Activated naive CD4-positive, alpha-beta T cell treated with anti-CD3 and anti-CD28 coated beads, Interleukin-2, amount 50 U/mL, for 24 hours (primary cell): ENCODE measurements at regions not wholly inside any gene's neighbourhood (a gene's known extent, or its start where the extent isn't known, plus 50 kb on each side); places are given as distances from the start of the nearest gene placed in this dataset.
A peak's percentile ranks its signal among the peaks of the same experiment; 100 is the strongest.

Source experiments
- H3K27ac Mint-ChIP-seq: one replicate; pipeline ENCODE4 v1.8.0; 2021; ENCODE audit warnings: mild to moderate bottlenecking, mixed read lengths
- H3K27me3 Mint-ChIP-seq: one replicate; pipeline ENCODE4 v1.8.0; 2021; ENCODE audit warnings: mixed read lengths
- H3K36me3 Mint-ChIP-seq: one replicate; pipeline ENCODE4 v1.8.0; 2021; ENCODE audit warnings: mixed read lengths
- H3K4me1 Mint-ChIP-seq: one replicate; pipeline ENCODE4 v1.8.0; 2021; ENCODE audit warnings: mixed read lengths
- H3K4me3 Mint-ChIP-seq: one replicate; pipeline ENCODE4 v1.8.0; 2021; ENCODE audit warnings: mild to moderate bottlenecking, mixed read lengths
- H3K9me3 Mint-ChIP-seq: one replicate; pipeline ENCODE4 v1.8.0; 2021; ENCODE audit warnings: mixed read lengths

DNA sequence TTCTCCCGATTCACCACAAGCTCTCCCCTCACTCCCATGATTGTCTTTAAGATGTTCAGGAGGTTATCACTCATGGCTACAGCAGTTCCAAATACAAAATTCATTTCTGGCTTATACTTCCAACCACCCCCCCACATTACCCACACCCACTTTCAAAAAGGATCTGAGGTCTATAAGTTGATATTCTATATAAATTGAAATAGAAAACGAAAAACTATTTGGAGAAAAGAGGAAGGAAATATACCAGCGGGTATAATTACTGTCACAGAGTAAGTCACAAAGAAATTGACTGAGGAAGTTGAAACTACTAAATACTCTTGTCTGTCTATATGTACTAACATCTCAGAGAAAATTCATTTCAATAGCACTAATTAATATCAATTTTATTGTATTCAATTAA is 112.7 kb upstream of the TNFAIP3 start:
- Mint-ChIP-seq H3K4me3 (no peak overlapping the region), H3K27me3 (no peaks in the 10 kb centered on the region), H3K27ac (no peak overlapping the region), H3K9me3 (no peaks in the 10 kb centered on the region), H3K36me3 (no peaks in the 10 kb centered on the region), H3K4me1 (no peaks in the 10 kb centered on the region)

DNA sequence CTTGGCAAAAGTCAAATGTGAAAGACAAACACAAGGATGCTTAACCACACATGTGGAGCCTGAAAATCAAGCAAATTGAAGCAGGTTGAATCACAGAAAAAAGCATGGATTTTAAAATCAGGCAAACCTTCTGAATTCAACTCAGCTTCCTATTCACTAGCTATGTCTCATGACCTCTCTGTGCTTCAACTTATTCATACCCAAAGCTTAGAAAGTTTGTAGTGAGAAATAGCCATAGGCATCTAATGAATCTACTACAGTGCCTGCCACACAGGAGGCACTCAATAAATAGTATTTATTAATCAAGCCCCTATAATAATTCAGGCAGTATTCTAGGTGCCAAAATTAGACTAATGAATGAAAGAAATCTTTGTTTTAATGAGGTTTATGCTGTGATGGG is 112.2 kb upstream of the TNFAIP3 start:
- H3K36me3 Mint-ChIP-seq, result no peaks in the 10 kb centered on the region
- no peaks in the 10 kb centered on the region for H3K4me1 Mint-ChIP-seq
- H3K4me3 Mint-ChIP-seq, result no peak overlapping the region
- no peak overlapping the region for H3K27ac Mint-ChIP-seq
- H3K9me3 Mint-ChIP-seq, result no peaks in the 10 kb centered on the region
- H3K27me3 Mint-ChIP-seq, result no peaks in the 10 kb centered on the region

DNA sequence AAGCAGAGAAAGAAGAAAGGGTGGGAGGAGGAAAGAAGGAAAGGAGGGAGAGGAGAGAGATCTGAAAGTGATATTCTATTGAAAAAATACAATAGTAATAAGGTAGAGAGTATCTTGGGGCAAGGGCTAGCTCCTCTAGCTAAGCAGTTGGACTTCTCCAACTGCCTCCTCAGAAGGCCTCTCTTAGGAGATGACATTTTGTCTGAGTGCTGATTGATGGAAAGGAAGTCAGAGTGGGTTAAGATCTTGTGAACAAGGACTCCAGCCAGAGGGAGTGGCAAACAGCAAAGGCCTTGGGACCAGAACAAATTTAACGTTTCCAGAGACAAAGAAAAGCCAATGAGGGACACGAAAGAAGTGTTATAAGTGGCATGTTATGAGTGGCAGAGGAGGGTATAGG is 111.8 kb upstream of the TNFAIP3 start:
- Mint-ChIP-seq H3K4me3 (no peak overlapping the region), H3K27ac (no peak overlapping the region)

DNA sequence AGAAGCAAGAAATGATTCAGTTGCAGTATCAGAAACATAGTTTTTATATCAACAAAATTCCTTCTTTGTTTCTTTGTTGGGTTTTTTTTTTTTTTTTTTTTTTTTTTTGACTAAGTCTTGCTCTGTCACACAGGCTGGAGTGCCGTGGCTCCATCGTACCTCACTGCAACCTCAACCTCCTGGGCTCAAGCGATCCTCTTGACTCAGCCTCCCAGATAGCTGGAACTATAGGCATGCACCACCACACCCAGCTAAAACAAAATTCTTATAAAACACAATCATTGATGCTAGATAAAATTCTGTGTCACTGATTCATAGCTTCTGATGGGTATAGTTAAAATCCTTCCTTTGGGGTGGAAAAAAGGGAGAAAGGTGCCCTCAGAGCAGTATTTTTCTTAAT is 110.3 kb upstream of the TNFAIP3 start:
- H3K27me3 Mint-ChIP-seq, result no peaks in the 10 kb centered on the region
- no peaks in the 10 kb centered on the region for H3K4me1 Mint-ChIP-seq
- no peak overlapping the region for H3K27ac Mint-ChIP-seq
- no peaks in the 10 kb centered on the region for H3K36me3 Mint-ChIP-seq
- no peak overlapping the region for H3K4me3 Mint-ChIP-seq
- H3K9me3 Mint-ChIP-seq, result no peaks in the 10 kb centered on the region

More for the DNA sequence above, 111.8 kb upstream of the TNFAIP3 start:
- Mint-ChIP-seq H3K27me3 (no peaks in the 10 kb centered on the region), H3K36me3 (no peaks in the 10 kb centered on the region), H3K4me1 (no peaks in the 10 kb centered on the region), H3K9me3 (no peaks in the 10 kb centered on the region)

DNA sequence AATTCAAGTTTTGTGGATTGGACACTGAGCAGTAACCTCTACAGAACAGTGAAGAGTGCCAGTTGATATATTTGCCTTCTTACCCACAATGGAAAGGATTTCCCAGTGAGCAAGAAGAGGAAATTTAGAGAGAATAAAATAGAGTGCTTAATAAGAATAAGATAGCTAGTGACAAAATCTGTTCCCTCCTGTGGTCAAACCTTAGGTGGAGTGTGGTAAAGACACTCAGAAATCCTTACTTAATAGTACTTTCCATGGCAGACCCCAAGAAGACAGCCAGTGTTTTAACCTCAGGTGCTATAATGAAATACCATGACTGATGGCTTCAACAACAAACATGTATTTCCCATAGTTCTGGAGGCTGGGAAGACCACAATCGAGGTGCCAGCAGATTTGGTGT is 108.4 kb upstream of the TNFAIP3 start:
- Mint-ChIP-seq H3K27ac (no peak overlapping the region), H3K27me3 (no peaks in the 10 kb centered on the region), H3K4me3 (no peak overlapping the region), H3K36me3 (no peaks in the 10 kb centered on the region), H3K4me1 (no peaks in the 10 kb centered on the region), H3K9me3 (no peaks in the 10 kb centered on the region)

DNA sequence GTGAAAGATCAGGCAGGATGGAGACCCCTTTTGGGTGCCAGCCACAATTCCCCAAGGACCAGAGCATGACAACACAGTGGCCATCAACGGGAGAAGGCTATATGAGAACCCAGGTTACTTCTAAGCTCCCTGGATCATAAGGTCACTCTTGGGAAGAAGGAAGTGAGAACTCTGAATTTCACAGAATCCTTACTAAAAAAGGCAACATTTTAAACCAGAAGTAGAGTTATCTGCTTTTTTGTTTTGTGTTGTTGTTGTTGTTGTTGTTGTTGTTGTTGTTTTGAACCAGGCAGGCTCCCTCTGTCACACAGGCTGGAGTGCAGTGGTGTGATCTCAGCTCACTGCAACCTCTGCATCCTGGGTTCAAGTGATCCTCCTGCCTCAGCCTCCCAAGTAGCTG is 107.4 kb upstream of the TNFAIP3 start:
- Mint-ChIP-seq H3K4me1 (no peaks in the 10 kb centered on the region), H3K4me3 (no peak overlapping the region), H3K9me3 (no peaks in the 10 kb centered on the region), H3K36me3 (no peaks in the 10 kb centered on the region), H3K27ac (no peak overlapping the region), H3K27me3 (no peaks in the 10 kb centered on the region)

DNA sequence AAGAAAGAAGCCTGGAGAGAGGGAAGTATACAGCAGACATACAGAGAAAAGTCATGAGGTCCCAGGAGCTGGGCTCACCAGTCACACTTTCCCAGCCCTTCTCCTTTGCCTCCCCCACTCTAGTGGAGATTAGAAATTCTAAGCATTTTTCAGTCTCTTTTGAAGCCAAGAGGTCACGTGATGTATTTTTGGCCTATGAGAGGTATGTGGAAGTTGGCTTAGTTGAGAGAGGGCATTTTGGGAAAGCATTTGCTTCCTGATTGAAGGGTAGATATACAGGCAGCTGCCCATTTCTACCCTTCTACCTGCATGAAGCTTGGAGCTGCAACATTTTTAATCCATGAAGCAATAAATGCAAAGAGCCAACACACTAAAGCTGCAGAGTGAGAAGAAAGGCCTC is 106.0 kb upstream of the TNFAIP3 start:
- Mint-ChIP-seq H3K27ac (no peak overlapping the region), H3K4me1 (no peaks in the 10 kb centered on the region), H3K9me3 (no peaks in the 10 kb centered on the region), H3K27me3 (no peaks in the 10 kb centered on the region), H3K36me3 (no peaks in the 10 kb centered on the region), H3K4me3 (no peak overlapping the region)

DNA sequence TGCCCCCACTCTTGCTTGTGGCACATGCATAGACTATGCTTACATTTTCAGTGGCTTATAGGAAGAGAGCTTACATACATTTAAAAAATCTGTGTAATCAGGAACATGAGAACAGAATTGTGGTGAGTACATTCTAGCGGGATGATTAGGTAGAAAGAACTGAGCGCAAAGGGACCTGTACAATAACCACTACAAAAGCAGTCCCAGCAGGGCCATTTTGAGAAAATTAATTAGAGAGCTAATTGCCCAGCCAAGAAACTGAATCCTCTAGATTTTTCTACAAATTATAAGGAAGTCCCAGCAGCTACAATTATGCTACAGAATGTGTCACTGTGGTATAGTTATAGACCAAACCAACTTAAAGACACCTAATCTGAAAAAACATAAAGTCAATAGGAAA is 105.6 kb upstream of the TNFAIP3 start:
- H3K4me3 Mint-ChIP-seq, result no peak overlapping the region
- no peak overlapping the region for H3K27ac Mint-ChIP-seq
- no peaks in the 10 kb centered on the region for H3K27me3 Mint-ChIP-seq
- no peaks in the 10 kb centered on the region for H3K36me3 Mint-ChIP-seq
- peaks cover under 1% of the 10 kb centered on the region for H3K4me1 Mint-ChIP-seq
- no peaks in the 10 kb centered on the region for H3K9me3 Mint-ChIP-seq

DNA sequence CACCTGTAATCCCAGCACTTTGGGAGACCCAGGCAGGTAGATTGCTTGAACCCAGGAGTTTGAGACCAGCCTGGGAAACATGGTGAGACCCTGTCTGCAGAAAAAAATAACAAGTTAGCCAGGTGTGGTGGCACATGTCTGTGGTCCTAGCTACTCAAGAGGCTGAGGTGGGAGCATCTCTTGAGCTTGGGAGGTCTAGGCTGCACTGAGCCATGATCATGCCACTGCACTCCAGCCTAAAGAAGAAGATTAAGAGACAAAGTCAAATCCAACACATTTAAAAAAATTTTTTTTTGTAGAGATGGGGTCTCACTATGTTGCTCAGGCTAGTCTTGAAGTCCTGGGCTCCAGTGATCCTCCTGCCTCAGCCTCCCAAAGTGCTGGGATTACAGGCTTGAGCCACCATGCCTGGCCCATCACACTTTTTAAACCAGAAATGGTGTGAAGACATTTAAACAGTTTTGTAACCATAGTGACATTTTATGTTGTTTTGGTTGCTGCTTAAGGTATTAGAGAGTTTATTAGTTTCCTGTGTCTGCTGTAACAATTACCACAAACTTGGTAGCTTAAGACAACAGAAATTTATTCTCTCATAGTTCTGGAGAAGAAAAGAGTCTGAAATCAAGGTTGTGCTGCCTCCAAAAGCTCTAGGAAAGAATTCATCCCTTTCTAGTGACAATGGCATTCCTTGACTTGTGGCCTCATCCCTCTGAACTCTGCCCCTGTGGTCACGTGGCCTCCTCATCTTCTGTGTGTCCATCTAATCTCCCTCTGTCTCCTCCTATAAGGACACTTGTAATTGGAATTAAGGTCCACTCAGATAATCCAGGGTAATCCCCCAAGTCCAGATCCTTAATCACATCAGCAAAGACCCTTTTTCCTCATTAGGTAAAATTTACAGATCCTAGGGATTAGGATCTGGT is 104.6 kb upstream of the TNFAIP3 start:
- Mint-ChIP-seq H3K36me3 (no peaks in the 10 kb centered on the region), H3K4me1 (peaks cover 8% of the 10 kb centered on the region), H3K9me3 (no peaks in the 10 kb centered on the region), H3K4me3 (no peak overlapping the region), H3K27me3 (no peaks in the 10 kb centered on the region), H3K27ac (no peak overlapping the region)

DNA sequence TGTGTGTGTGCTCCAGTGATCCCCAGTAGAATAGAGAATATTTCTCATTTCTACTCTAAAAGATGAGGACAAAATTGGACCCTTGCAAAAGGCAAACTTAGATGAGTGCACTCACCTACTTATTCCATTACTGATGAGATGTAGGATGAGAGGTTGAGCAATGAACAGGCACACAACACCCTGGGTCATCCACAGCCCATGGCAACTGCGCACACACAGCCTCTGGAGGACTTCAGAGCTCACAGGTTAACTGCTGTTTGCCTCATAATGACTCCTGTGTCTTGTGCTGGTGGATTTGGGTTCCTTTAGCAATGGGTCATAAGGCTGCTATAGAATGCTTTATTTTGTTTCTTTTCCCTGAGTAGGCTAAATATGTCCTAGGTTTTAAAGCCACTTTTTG is 103.6 kb upstream of the TNFAIP3 start:
- Mint-ChIP-seq H3K27me3 (no peaks in the 10 kb centered on the region), H3K27ac (no peak overlapping the region), H3K4me1 (peaks cover 18% of the 10 kb centered on the region), H3K36me3 (no peaks in the 10 kb centered on the region), H3K4me3 (no peak overlapping the region), H3K9me3 (no peaks in the 10 kb centered on the region)

DNA sequence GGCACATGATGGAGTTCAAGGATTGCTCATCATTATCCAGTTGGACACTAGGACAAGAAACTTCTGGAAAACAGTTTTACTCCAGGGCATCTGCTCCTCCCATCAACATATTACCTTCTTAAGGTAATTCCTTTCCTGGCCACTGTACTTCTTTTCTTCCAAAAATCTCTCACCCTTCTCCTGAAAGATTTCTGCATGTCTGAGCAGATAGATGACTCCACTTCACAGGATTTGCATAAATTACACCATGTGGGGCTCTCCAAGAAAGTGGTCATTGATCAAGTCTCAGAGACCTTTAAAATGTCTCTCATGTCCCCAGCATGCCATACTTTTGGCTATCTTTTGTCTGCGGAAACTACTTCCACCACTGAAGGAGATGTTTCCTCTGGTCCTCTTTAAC is 103.2 kb upstream of the TNFAIP3 start:
- Mint-ChIP-seq H3K4me3 (no peak overlapping the region), H3K9me3 (no peaks in the 10 kb centered on the region)

DNA sequence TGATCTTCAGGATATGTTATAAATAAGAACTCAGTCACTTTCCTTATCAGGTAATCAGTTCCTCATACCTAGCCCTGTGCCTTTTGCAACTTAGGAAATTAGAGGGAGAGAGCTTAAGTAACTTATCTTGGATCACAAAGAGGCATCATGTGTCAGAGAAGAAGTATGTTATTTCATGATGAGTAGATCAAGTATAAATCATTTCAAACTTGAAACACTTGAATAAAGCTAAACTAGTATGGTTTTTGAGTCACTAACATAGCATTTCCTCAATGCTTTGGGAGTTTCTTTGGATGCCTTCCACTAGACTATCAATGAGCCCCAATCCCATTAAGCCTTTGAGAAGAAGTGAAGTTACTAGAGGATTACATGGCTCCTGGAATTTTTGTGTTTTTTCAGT is 102.6 kb upstream of the TNFAIP3 start:
- Mint-ChIP-seq H3K4me1 (peaks cover 26% of the 10 kb centered on the region), H3K4me3 (no peak overlapping the region), H3K27me3 (no peaks in the 10 kb centered on the region), H3K36me3 (no peaks in the 10 kb centered on the region), H3K27ac (no peak overlapping the region), H3K9me3 (no peaks in the 10 kb centered on the region)

More for the DNA sequence above, 103.2 kb upstream of the TNFAIP3 start:
- Mint-ChIP-seq H3K27me3 (no peaks in the 10 kb centered on the region), H3K27ac (no peak overlapping the region), H3K36me3 (no peaks in the 10 kb centered on the region), H3K4me1 (peaks cover 22% of the 10 kb centered on the region)

DNA sequence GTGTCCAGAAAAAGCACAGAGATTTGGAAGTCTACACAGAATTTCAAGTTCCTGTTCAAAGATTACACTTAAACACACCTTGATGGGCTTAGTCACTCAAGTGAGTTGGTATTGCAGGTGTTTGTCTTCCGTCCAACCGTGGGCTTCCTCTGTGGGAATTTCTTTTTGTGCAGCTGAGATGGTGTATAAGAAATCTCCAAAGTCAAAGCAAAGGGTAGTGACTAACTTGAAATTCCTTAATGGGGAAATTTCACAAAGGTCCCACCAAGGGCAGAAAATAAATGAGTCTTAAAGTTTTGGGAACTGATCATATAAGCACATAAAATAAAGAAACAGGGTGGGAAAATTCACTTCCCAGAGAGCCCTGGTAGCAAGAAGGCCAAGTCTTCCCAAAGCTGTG is 102.0 kb upstream of the TNFAIP3 start:
- H3K4me1 Mint-ChIP-seq, result peaks cover 26% of the 10 kb centered on the region
- no peak overlapping the region for H3K4me3 Mint-ChIP-seq
- H3K9me3 Mint-ChIP-seq, result no peaks in the 10 kb centered on the region
- H3K27ac Mint-ChIP-seq, result peak overlapping the region; percentile 20
- H3K36me3 Mint-ChIP-seq, result no peaks in the 10 kb centered on the region
- H3K27me3 Mint-ChIP-seq, result no peaks in the 10 kb centered on the region

DNA sequence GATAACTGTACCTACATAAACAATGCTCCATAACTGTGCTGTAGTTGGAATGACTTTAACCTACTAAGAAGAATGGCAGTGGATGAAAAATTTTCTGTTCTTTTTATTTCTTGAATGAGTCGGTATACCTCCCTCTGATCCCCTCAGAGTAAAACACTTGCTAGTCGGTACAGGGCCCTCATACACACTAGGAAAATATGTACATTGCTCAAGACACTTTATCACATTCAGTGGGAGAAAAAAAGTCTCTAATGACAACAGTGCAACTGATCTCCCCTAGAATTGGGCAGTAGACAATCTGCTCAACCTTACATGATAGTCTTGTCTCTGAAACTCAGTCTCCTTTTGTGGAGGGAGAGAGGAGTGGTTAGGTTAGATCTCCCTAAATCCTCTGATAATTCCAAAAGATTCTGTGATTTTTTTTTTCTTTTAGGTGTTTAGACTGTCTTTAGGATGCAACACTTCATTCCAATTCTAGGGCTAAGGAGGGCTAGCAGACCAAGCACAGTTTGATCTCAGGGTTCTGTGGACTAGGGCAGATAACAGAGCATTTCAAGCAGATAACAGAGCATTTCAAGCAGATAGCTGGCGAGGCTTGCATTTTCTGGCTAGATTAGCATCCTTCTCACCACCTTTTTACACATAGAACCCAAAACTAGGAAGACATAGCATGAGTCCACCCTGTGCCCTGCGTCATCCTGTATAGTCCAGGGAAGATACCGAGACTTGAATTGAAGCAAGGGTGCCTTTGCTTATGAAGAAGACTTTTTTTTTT is 100.3 kb upstream of the TNFAIP3 start:
- Mint-ChIP-seq H3K4me1 (peaks cover 26% of the 10 kb centered on the region), H3K9me3 (no peaks in the 10 kb centered on the region), H3K36me3 (no peaks in the 10 kb centered on the region), H3K27ac (peak overlapping the region; percentile 61), H3K27me3 (no peaks in the 10 kb centered on the region), H3K4me3 (no peak overlapping the region)

DNA sequence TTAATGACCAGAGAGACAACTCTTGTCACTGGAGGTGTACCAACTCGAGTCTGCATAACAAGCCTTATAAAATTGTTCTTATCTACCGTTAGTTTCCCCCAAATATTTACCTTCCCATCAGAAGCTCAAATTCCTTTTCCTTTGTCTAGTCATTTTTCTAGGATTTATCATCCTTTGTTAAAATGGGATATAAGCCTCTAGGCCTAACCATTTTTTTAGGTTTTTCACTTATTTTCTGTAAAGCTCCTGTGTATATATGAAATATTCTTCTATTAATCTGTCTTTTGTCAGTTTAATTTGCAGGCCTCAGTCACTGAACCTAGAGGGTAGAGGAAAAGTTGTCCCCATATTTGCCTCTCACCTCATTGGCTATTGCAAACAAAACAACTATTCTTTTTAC is 99.6 kb upstream of the TNFAIP3 start:
- Mint-ChIP-seq H3K9me3 (no peaks in the 10 kb centered on the region), H3K36me3 (no peaks in the 10 kb centered on the region), H3K27me3 (no peaks in the 10 kb centered on the region), H3K27ac (no peak overlapping the region), H3K4me1 (peaks cover 26% of the 10 kb centered on the region), H3K4me3 (no peak overlapping the region)
